B cell (primary cell): ENCODE measurements at regions not wholly inside any gene's neighbourhood (a gene's known extent, or its start where the extent isn't known, plus 50 kb on each side); places are given as distances from the start of the nearest gene placed in this dataset.

Experiments used
- ATAC-seq: fragments of 200-7000 bp; cut with Tn5 transposase; one replicate; pipeline ENCODE4 v1.10.0; 2021; ENCODE audit warnings: low read depth, mild to moderate bottlenecking, moderate number of reproducible peaks, moderate library complexity
- CTCF ChIA-PET: fragments of 350-600 bp; sonication (Branson Sonifier 250); formaldehyde crosslinking; loops from one replicate; lab custom pipeline; 2021; ENCODE audit warnings: antibody characterized with exemption, inconsistent platforms; lab: Charles Lee
- POLR2A ChIA-PET: fragments of 350-600 bp; sonication (Branson Sonifier 250); formaldehyde crosslinking; loops from one replicate; lab custom pipeline; 2021; ENCODE audit warnings: antibody characterized with exemption; lab: Charles Lee
- DNase-seq: peaks from one replicate; pipeline ENCODE4 v3.0.0; 2013
- H2AFZ ChIP-seq: 2 replicates; pipeline ENCODE4 v1.6.1; 2012; ENCODE audit warnings: mild to moderate bottlenecking, low read depth, low read length; ENCODE audit not compliant: insufficient read depth, poor library complexity, severe bottlenecking
- H3K27ac ChIP-seq, 2 donors: 1 replicate in 1 of 2; 2 replicates in 1 of 2; pipeline ENCODE4 v1.5.1; 2012 to 2013; ENCODE audit warnings: low read length in 2 of 2, mild to moderate bottlenecking in 2 of 2, moderate library complexity in 1 of 2
- H3K27me3 ChIP-seq, 4 experiments: fragments of 200-600 bp in 1 of 4; sonication (generic) in 1 of 4; replicated peaks in 1 of 4; 1 replicate in 2 of 4; 2 replicates in 2 of 4; pipeline versions ENCODE4 v1.6.1 to v1.7.0; 2013 to 2016; ENCODE audit warnings: low read length in 3 of 4, mild to moderate bottlenecking in 2 of 4, mixed read lengths in 1 of 4, moderate library complexity in 1 of 4; ENCODE audit not compliant: insufficient read depth in 4 of 4, control insufficient read depth in 3 of 4; ENCODE audit errors: control extremely low read depth in 1 of 4
- H3K36me3 ChIP-seq, 2 experiments: replicated peaks in 1 of 2; 1 replicate in 1 of 2; 2 replicates in 1 of 2; pipeline versions ENCODE4 v1.6.1 to v1.7.1; 2013; ENCODE audit warnings: low read length in 1 of 2; ENCODE audit not compliant: insufficient read depth in 2 of 2, control insufficient read depth in 1 of 2; ENCODE audit errors: control extremely low read depth in 1 of 2, extremely low read depth in 1 of 2
- H3K4me1 ChIP-seq, 2 donors: fragments of 200-600 bp in 1 of 2; sonication (generic) in 1 of 2; 1 replicate in 1 of 2; 2 replicates in 1 of 2; pipeline versions ENCODE4 v1.5.1 to v1.6.1; 2013 to 2017; ENCODE audit warnings: low read length in 2 of 2; ENCODE audit not compliant: control insufficient read depth in 2 of 2, insufficient read depth in 2 of 2
- H3K4me2 ChIP-seq: replicated peaks from 2 replicates; pipeline ENCODE3; 2012; ENCODE audit warnings: mild to moderate bottlenecking, low read depth, low read length; ENCODE audit not compliant: poor library complexity, severe bottlenecking
- H3K4me3 ChIP-seq, 5 experiments: fragments of 200-600 bp in 1 of 5; sonication (generic) in 1 of 5; 1 replicate in 3 of 5; 2 replicates in 2 of 5; pipeline versions ENCODE4 v1.5.1 to v1.7.0; 2011 to 2016; ENCODE audit warnings: low read length in 4 of 5, mild to moderate bottlenecking in 4 of 5, low read depth in 2 of 5, control low read depth in 1 of 5, moderate library complexity in 1 of 5; ENCODE audit not compliant: insufficient read depth in 1 of 5; ENCODE audit errors: control extremely low read depth in 1 of 5, extremely low read depth in 1 of 5
- H3K79me2 ChIP-seq: fragments of 200-600 bp; sonication (generic); one replicate; pipeline ENCODE4 v1.6.0; 2016; ENCODE audit warnings: low read length; ENCODE audit not compliant: control insufficient read depth, insufficient read depth
- H3K9ac ChIP-seq: fragments of 200-600 bp; sonication (generic); 2 replicates; pipeline ENCODE4 v1.6.1; 2017; ENCODE audit warnings: mild to moderate bottlenecking, low read length, moderate library complexity
- H3K9me3 ChIP-seq, 3 donors: one replicate each; pipeline versions ENCODE4 v1.6.1 to v1.7.1; 2013; ENCODE audit warnings: low read length in 2 of 3; ENCODE audit not compliant: control insufficient read depth in 2 of 3, insufficient read depth in 1 of 3; ENCODE audit errors: control extremely low read depth in 1 of 3
- H4K20me1 ChIP-seq: 2 replicates; pipeline ENCODE4 v1.6.0; 2012; ENCODE audit warnings: mild to moderate bottlenecking, low read length; ENCODE audit not compliant: insufficient read depth, control insufficient read depth, poor library complexity, severe bottlenecking
- H3K27ac Mint-ChIP-seq: one replicate; pipeline ENCODE4 v1.8.0; 2021; ENCODE audit warnings: mixed read lengths
- H3K27me3 Mint-ChIP-seq: one replicate; pipeline ENCODE4 v1.8.0; 2021; ENCODE audit warnings: mixed read lengths
- H3K4me1 Mint-ChIP-seq: one replicate; pipeline ENCODE4 v1.8.0; 2021; ENCODE audit warnings: mixed read lengths
- H3K4me3 Mint-ChIP-seq: one replicate; pipeline ENCODE4 v1.8.0; 2021; ENCODE audit warnings: mixed read lengths
- H3K9me3 Mint-ChIP-seq: one replicate; pipeline ENCODE4 v1.8.0; 2022; ENCODE audit warnings: mixed read lengths; ENCODE audit not compliant: insufficient read depth
- EZH2 ChIP-seq: IDR thresholded peaks from 2 replicates; pipeline ENCODE4 v1.6.1; 2012; ENCODE audit warnings: borderline replicate concordance, low read depth, mild to moderate bottlenecking, moderate library complexity, low read length; ENCODE audit not compliant: insufficient read depth, poor library complexity, severe bottlenecking
- WGBS: methylation state at CpG from one replicate; pipeline ENCODE4 v1.1.5; 2013; ENCODE audit warnings: missing lambda C conversion rate; ENCODE audit not compliant: insufficient coverage; 5-methylcytosine and 5-hydroxymethylcytosine counted together
- intact Hi-C: fragments of 100-400 bp; cut with micrococcal nuclease; formaldehyde crosslinking; loops from one replicate; pipeline ENCODE4 v1.10.0; 2022
- TF ChIP-seq, protein P1 (sequence below): fragments of 200-600 bp; IDR thresholded peaks from one replicate; pipeline ENCODE4 v1.8.0; 2022; ENCODE audit warnings: antibody characterized with exemption, mild to moderate bottlenecking

- TF ChIP-seq, protein P1, sequence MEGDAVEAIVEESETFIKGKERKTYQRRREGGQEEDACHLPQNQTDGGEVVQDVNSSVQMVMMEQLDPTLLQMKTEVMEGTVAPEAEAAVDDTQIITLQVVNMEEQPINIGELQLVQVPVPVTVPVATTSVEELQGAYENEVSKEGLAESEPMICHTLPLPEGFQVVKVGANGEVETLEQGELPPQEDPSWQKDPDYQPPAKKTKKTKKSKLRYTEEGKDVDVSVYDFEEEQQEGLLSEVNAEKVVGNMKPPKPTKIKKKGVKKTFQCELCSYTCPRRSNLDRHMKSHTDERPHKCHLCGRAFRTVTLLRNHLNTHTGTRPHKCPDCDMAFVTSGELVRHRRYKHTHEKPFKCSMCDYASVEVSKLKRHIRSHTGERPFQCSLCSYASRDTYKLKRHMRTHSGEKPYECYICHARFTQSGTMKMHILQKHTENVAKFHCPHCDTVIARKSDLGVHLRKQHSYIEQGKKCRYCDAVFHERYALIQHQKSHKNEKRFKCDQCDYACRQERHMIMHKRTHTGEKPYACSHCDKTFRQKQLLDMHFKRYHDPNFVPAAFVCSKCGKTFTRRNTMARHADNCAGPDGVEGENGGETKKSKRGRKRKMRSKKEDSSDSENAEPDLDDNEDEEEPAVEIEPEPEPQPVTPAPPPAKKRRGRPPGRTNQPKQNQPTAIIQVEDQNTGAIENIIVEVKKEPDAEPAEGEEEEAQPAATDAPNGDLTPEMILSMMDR = no peak
- no peak for TF ChIP-seq EZH2
- H3K27me3 Mint-ChIP-seq = peaks cover 5% of the 10 kb centered on the region
- no peak overlapping the region for H3K4me3 ChIP-seq
- ChIA-PET CTCF (no interaction called here), POLR2A (no interaction called here)
- H3K9me3 ChIP-seq = peaks cover 0 to 9% (median 0%) of the 10 kb centered on the region in 3 donors
- no peaks in the 10 kb centered on the region for H3K4me1 Mint-ChIP-seq
- H3K36me3 ChIP-seq = no peaks in the 10 kb centered on the region
- H3K4me1 ChIP-seq = no peaks in the 10 kb centered on the region
- H3K27ac ChIP-seq = no peak overlapping the region
- no peak overlapping the region for H3K4me3 Mint-ChIP-seq
- H4K20me1 ChIP-seq = no peaks in the 10 kb centered on the region
- H2AFZ ChIP-seq = no peak overlapping the region
- intact Hi-C loops = no loop called here
- no peak for ATAC-seq
- no peak for DNase-seq
- no peak overlapping the region for H3K9ac ChIP-seq
- no peaks in the 10 kb centered on the region for H3K9me3 Mint-ChIP-seq
- no peak overlapping the region for H3K27ac Mint-ChIP-seq
- no peak overlapping the region for H3K4me2 ChIP-seq
- no peaks in the 10 kb centered on the region for H3K79me2 ChIP-seq
- H3K27me3 ChIP-seq = peaks cover 0 to 6% (median 0%) of the 10 kb centered on the region in 4 experiments
Observed at GRCh38 chr15:81680829-81681228, 306.8 kb upstream of the TMC3 start.

GRCh38 chr15:81666839-81667238 lies 292.8 kb upstream of the TMC3 start:
- no CpG with 5 or more reads among the region's 1 CpG for WGBS

More at GRCh38 chr15:81666839-81667238, 292.8 kb upstream of the TMC3 start:
- H3K27me3 ChIP-seq = no peaks in the 10 kb centered on the region
- H3K4me1 ChIP-seq = no peaks in the 10 kb centered on the region
- POLR2A ChIA-PET = no interaction called here
- H2AFZ ChIP-seq = no peak overlapping the region
- Mint-ChIP-seq H3K27me3 (no peaks in the 10 kb centered on the region), H3K9me3 (no peaks in the 10 kb centered on the region), H3K27ac (no peak overlapping the region), H3K4me3 (no peak overlapping the region), H3K4me1 (no peaks in the 10 kb centered on the region)
- H3K36me3 ChIP-seq = no peaks in the 10 kb centered on the region
- intact Hi-C loops = no loop called here
- CTCF ChIA-PET = no interaction called here
- DNase-seq = no peak
- no peak overlapping the region for H3K27ac ChIP-seq
- H4K20me1 ChIP-seq = no peaks in the 10 kb centered on the region
- no peak overlapping the region for H3K4me3 ChIP-seq
- no peak for ATAC-seq
- TF ChIP-seq EZH2 = no peak
- TF ChIP-seq, protein P1 = no peak
- no peak overlapping the region for H3K9ac ChIP-seq
- peaks cover 0 to 3% (median 0%) of the 10 kb centered on the region in 3 donors for H3K9me3 ChIP-seq
- no peaks in the 10 kb centered on the region for H3K79me2 ChIP-seq
- H3K4me2 ChIP-seq = no peak overlapping the region
